Thyroid gland (tissue), 4 donors: ENCODE measurements at regions not wholly inside any gene's neighbourhood (a gene's known extent, or its start where the extent isn't known, plus 50 kb on each side); places are given as distances from the start of the nearest gene placed in this dataset.

ENCODE experiments used
- POLR2A ChIP-seq, 2 donors: fragments of 450-650 bp; IDR thresholded peaks; one replicate each; pipeline ENCODE4 v1.6.1; 2017; ENCODE audit warnings: antibody characterized with exemption in 2 of 2, mild to moderate bottlenecking in 2 of 2, moderate library complexity in 1 of 2
- TF ChIP-seq, protein P1 (sequence below), 6 experiments: fragments of 200-600 bp in 3 of 6; fragments of 450-650 bp in 3 of 6; sonication (generic) in 3 of 6; IDR thresholded peaks; one replicate each; pipeline ENCODE4 v1.5.1; 2016 to 2019; ENCODE audit warnings: antibody characterized with exemption in 6 of 6, mild to moderate bottlenecking in 2 of 6, inconsistent platforms in 1 of 6, moderate library complexity in 1 of 6

DNA sequence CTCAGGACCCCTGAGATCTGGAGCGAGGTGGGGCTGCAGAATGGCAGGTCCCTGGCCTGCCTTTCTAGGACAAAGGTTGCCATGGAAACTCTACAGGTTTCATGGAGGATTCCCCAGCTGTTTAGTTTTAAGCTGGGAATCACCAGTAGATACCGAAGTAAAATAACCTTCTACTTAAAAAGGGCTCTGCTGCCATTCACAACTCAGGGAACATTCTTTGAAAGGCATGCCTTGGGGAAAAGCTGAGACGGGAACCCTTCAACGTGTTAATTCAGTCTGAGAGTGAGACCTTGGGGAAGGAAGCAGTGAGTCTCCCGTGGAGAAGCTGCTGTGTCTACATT, 493.3 kb downstream of the BRD1 start:
- TF ChIP-seq, protein P1, sequence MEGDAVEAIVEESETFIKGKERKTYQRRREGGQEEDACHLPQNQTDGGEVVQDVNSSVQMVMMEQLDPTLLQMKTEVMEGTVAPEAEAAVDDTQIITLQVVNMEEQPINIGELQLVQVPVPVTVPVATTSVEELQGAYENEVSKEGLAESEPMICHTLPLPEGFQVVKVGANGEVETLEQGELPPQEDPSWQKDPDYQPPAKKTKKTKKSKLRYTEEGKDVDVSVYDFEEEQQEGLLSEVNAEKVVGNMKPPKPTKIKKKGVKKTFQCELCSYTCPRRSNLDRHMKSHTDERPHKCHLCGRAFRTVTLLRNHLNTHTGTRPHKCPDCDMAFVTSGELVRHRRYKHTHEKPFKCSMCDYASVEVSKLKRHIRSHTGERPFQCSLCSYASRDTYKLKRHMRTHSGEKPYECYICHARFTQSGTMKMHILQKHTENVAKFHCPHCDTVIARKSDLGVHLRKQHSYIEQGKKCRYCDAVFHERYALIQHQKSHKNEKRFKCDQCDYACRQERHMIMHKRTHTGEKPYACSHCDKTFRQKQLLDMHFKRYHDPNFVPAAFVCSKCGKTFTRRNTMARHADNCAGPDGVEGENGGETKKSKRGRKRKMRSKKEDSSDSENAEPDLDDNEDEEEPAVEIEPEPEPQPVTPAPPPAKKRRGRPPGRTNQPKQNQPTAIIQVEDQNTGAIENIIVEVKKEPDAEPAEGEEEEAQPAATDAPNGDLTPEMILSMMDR (IDR thresholded peaks at IDR 0.05) = no peak
- TF ChIP-seq POLR2A (IDR thresholded peaks at IDR 0.05) = no peak
